GM21737 (cell line): ENCODE measurements at regions not wholly inside any gene's neighbourhood (a gene's known extent, or its start where the extent isn't known, plus 50 kb on each side); places are given as distances from the start of the nearest gene placed in this dataset.

Experiments
- ATAC-seq: cut with Tn5 transposase; IDR thresholded peaks from one replicate; pipeline ENCODE4 v1.9.1; 2021; ENCODE audit warnings: mild to moderate bottlenecking, moderate library complexity; ENCODE audit not compliant: unreplicated experiment

- no peak for ATAC-seq
Measured at GRCh38 chr2:62447411-62447810, 58.6 kb downstream of the TMEM17 start.

GRCh38 chr2:62446491-62446890 lies 59.5 kb downstream of the TMEM17 start:
- ATAC-seq: no peak

- ATAC-seq: no peak
Measured at GRCh38 chr2:62443886-62444285, 62.1 kb downstream of the TMEM17 start.

- no peak for ATAC-seq
Measured at GRCh38 chr2:62443471-62443870, 62.5 kb downstream of the TMEM17 start.

- no peak for ATAC-seq
Measured at GRCh38 chr2:62441824-62442223, 64.2 kb downstream of the TMEM17 start.

GRCh38 chr2:62441421-62441820 lies 64.6 kb downstream of the TMEM17 start:
- no peak for ATAC-seq

- ATAC-seq: no peak
Measured at GRCh38 chr2:62440281-62440946, 65.6 kb downstream of the TMEM17 start.

GRCh38 chr2:62439425-62439824 lies 66.6 kb downstream of the TMEM17 start:
- ATAC-seq: no peak

GRCh38 chr2:62437785-62438184 lies 68.2 kb downstream of the TMEM17 start:
- no peak for ATAC-seq

- peak; percentile 80 for ATAC-seq
Measured at GRCh38 chr2:62435720-62436119, 70.3 kb downstream of the TMEM17 start.

GRCh38 chr2:62432407-62432806 lies 73.6 kb downstream of the TMEM17 start:
- ATAC-seq: no peak

GRCh38 chr2:62431512-62431911 lies 74.5 kb downstream of the TMEM17 start:
- no peak for ATAC-seq

GRCh38 chr2:62430146-62430545 lies 75.8 kb downstream of the TMEM17 start:
- ATAC-seq: no peak

GRCh38 chr2:62427146-62427545 lies 78.8 kb downstream of the TMEM17 start:
- no peak for ATAC-seq

- ATAC-seq: no peak
Measured at GRCh38 chr2:62426154-62426912, 79.7 kb downstream of the TMEM17 start.

- ATAC-seq: no peak
Measured at GRCh38 chr2:62425684-62426083, 80.3 kb downstream of the TMEM17 start.

GRCh38 chr2:62424899-62425298 lies 81.1 kb downstream of the TMEM17 start:
- no peak for ATAC-seq

- ATAC-seq: no peak
Measured at GRCh38 chr2:62423883-62424458, 82.0 kb downstream of the TMEM17 start.

GRCh38 chr2:62423235-62423634 lies 82.8 kb downstream of the TMEM17 start:
- ATAC-seq: no peak

GRCh38 chr2:62415518-62415917 lies 90.5 kb downstream of the TMEM17 start:
- no peak for ATAC-seq

- peak; percentile 78 for ATAC-seq
Measured at GRCh38 chr2:62415019-62415431, 91.0 kb downstream of the TMEM17 start.

GRCh38 chr2:62413116-62413663 lies 92.8 kb downstream of the TMEM17 start:
- ATAC-seq: no peak
